ENCODE measurements at regions not wholly inside any gene's neighbourhood (a gene's known extent, or its start where the extent isn't known, plus 50 kb on each side); places are given as distances from the start of the nearest gene placed in this dataset.

GRCh38 chr12:105539735-105540134 lies 209.2 kb downstream of the C12orf75 start:
- no peak for DNase-seq

GRCh38 chr12:105547786-105548185 lies 217.3 kb downstream of the C12orf75 start:
- DNase-seq, result no peak

- no peak for DNase-seq
Observed at GRCh38 chr12:105548626-105549025, 218.1 kb downstream of the C12orf75 start.

DNA sequence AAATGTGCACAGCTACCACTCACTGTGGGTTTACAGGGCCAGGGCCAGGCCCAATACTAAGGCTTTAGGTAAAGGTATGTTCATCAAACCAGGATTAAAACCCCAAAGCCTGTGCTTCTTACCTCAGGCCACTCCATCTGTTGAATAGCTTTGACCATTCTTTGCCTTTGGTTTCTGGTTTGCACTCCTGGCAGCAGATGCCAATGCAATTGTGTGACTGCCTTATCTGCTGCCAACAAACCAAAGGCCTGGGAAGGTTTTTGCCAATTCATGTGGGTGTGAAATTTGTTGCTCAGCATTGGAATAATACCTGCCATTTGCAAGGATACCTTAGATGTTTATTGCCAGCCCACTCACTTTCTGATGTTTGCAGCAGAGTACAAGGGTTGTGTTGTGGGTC lies 221.6 kb downstream of the C12orf75 start:
- no peak for DNase-seq

GRCh38 chr12:105554223-105554678 lies 223.8 kb downstream of the C12orf75 start:
- DNase-seq, result no peak

GRCh38 chr12:105554856-105555255 lies 224.4 kb downstream of the C12orf75 start:
- DNase-seq, result no peak

DNA sequence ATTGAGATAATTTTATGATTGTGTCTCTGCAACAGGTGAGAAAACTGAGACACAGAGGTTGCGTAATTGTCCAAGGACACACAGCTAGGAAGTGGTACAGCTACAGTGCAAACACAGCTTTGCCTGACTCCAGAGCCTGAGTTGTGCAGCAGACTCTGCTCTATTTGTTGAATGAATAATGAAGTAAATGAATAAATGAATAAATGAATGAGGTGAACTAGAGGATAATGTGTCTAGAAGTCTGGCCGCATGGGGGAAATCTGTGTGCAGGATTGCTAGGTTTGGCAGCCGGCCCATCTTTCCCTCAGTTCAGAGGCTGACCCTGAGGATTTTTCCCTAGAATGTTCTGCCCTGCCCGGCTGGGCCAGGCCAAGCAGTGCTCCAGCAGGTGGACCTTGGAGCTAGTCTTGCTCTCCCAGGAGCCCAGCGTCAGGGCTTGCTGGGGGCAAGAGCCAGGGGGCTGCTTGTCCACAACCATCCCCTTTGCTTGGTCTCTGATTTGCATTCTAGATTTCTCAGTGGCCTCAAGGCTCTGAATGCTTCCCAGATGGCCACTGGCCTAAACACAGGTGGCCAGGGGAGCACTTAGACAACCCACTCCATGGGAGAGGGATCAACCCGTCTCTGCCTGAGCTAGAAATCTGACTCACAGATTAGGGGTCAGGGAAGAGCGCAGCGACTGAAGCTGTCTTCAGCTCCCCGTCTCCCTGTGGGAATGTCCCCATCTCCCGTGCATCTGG lies 225.2 kb downstream of the C12orf75 start:
- DNase-seq, result no peak

- DNase-seq, result no peak
Observed at GRCh38 chr12:105559310-105559709, 228.8 kb downstream of the C12orf75 start.

GRCh38 chr12:105561546-105562198 lies 231.2 kb downstream of the C12orf75 start:
- DNase-seq, result peak; percentile 2

GRCh38 chr12:105562199-105562971 lies 231.9 kb downstream of the C12orf75 start:
- DNase-seq, result peak; percentile 21

DNA sequence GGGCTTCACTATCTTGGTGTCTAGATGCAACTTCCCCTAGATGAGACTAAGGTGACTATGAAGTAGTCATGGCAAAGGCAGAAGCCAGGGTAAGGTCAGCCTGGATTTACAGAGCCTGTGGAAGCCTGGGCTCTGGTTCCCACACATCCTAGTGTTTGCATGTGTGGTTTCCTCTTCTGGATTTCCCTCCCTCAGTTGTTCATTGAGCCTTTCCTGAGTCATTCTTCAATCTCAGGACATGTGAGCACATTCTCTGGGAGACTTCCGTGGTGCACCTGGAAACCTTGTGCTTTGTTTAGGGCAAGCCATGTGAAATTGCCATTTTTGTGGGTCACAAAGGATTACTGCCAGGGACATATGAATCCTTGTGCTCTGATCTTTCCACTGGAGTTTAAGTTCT lies 236.6 kb downstream of the C12orf75 start:
- no peak for DNase-seq

DNA sequence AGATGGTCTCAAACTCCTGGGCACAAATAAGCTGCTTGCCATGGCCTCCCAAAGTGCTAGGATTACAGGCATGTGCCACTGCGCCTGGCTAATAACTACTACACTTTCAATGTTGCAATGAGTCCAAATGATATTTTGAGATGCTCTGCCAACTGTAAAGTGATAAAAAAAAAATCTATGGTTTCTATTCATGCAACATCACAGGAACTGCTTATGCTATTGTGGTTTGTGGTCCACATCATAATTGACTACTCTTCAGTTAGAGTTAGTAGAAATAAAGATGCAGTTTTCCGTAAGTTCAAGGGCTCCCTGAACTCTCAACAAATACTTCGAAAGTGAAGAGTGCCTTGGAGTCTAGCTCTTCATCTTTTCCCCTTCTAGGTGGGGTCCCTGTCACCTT lies 239.4 kb downstream of the C12orf75 start:
- DNase-seq, result no peak

GRCh38 chr12:105570944-105571343 lies 240.5 kb downstream of the C12orf75 start:
- no peak for DNase-seq

- no peak for DNase-seq
Observed at GRCh38 chr12:105573574-105573973, 243.1 kb downstream of the C12orf75 start.

DNA sequence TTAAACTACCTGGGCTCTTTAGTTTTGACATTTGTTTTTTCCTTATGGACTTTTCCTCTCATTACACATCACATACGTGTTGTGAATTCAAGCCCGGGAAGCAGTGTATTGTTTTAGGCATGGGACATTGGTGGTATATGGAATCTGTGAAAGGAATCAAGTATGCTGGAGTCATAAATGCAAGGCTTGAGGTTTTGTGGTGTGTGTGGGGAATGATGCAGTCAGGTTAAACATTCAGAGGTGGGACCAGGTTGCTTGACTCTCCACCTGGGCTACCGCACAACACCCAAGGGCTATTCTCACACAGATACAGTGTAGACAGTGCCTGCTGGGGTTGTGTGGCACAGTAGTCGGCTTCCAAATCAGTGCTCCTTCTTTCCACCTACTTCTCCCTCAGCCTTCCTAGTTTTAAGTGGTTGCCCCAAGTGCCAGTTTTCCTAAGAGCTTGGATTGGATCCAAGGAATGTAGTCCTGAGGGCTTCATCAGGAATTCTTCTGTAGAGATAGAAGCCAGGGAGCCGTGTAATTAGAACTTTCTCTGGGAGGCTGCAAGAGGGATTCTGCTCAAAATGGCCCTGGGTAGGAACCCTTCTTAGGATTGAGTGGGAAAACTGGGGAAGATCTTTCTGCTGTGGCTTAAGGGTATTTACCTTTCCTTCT lies 243.7 kb downstream of the C12orf75 start:
- DNase-seq, result no peak

- no peak for DNase-seq
Observed at GRCh38 chr12:105575235-105575634, 244.7 kb downstream of the C12orf75 start.

DNA sequence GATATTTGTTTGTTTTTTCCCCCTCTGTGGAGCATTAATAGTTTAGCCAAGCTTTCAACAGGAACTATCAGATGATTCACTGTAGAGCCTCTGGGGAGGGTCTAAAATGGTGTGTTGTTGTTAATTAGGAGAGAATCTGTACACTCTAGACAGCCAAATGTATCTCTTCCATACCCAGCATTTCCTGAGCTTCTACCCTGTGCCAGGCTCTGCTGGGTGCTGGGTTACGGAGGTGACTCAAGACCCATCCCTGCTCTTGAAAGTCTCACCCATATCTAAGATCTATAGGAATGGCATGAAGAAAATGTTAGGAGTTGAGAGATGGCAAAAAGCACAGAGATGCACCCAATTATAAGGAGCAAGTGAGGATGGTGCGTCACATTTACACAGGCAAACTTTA lies 245.8 kb downstream of the C12orf75 start:
- no peak for DNase-seq

- no peak for DNase-seq
Observed at GRCh38 chr12:105580821-105581352, 250.4 kb downstream of the C12orf75 start.

GRCh38 chr12:105581420-105581819 lies 250.9 kb downstream of the C12orf75 start:
- DNase-seq, result no peak

GRCh38 chr12:105585107-105585506 lies 254.6 kb downstream of the C12orf75 start:
- DNase-seq, result no peak

DNA sequence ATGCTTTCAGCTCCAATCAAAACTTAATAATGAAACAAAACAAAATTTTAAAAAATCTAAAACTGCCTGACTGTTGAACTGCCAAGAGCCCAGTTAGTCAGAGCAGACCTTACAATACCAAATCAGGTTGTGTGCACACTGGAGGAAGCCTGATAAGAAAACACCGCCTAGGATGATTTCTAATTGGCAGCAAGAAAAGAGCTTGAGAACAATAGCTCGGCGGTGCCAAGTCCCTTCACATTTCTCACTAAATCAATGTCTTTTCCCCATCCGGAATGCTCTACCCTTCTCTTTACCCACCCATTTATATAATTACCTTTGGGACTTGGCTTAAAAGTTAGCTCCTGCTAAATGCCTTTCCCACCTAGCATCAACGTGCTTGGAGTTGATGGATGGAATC lies 256.7 kb downstream of the C12orf75 start:
- DNase-seq, result no peak

DNA sequence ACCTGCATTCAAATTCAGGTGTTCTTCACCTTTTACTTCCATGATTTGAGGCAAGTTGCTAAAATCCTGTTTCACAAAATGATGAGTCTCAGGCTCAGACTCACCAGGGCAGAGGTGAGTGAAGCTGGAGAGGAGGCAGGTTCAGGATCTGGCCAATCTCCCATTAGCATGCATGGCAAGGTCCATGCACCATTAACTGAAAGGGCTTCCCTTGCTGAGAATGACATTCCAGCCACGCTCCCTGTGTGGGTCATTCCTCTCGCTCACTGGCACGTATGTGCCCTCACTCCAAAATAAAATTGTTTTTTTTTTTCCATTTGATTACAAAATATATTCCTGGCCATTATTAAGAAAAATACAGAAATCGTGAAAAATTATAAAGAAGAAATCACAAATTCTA lies 257.6 kb downstream of the C12orf75 start:
- no peak for DNase-seq

- no peak for DNase-seq
Observed at GRCh38 chr12:105590571-105590970, 260.1 kb downstream of the C12orf75 start.
